Eye (tissue), 1 donor: ENCODE measurements at regions not wholly inside any gene's neighbourhood (a gene's known extent, or its start where the extent isn't known, plus 50 kb on each side); places are given as distances from the start of the nearest gene placed in this dataset.

Experiments
- DNase-seq: peaks from one replicate; pipeline ENCODE4 v3.0.0-alpha.2; 2015

GRCh38 chr9:96183751-96184150, 118.2 kb downstream of the HSD17B3 start:
- DNase-seq = no peak

GRCh38 chr9:96178153-96178552, 123.8 kb downstream of the HSD17B3 start:
- no peak for DNase-seq

GRCh38 chr9:96177719-96178028, 124.3 kb downstream of the HSD17B3 start:
- no peak for DNase-seq

- DNase-seq = peak; percentile 69
These were observed 124.8 kb downstream of the HSD17B3 start for GRCh38 chr9:96177005-96177718.

- no peak for DNase-seq
These were observed 126.2 kb downstream of the HSD17B3 start for GRCh38 chr9:96175796-96176195.

- DNase-seq = no peak
These were observed 127.0 kb downstream of the HSD17B3 start for GRCh38 chr9:96175001-96175400.

- peak; percentile 91 for DNase-seq
These were observed 127.6 kb downstream of the HSD17B3 start for GRCh38 chr9:96174371-96174770.

GRCh38 chr9:96173640-96174039, 128.3 kb downstream of the HSD17B3 start:
- peak; percentile 33 for DNase-seq

- DNase-seq = peak; percentile 41
These were observed 129.2 kb downstream of the HSD17B3 start for GRCh38 chr9:96172797-96173196.

GRCh38 chr9:96171728-96172127, 130.2 kb downstream of the HSD17B3 start:
- DNase-seq = no peak

- no peak for DNase-seq
These were observed 132.1 kb downstream of the HSD17B3 start for GRCh38 chr9:96169901-96170300.

GRCh38 chr9:96169484-96169883, 132.5 kb downstream of the HSD17B3 start:
- peak; percentile 89 for DNase-seq

- DNase-seq = no peak
These were observed 133.1 kb downstream of the HSD17B3 start for GRCh38 chr9:96168882-96169281.

GRCh38 chr9:96167011-96167410, 135.0 kb downstream of the HSD17B3 start:
- DNase-seq = no peak

- no peak for DNase-seq
These were observed 137.7 kb downstream of the HSD17B3 start for GRCh38 chr9:96164268-96164683.

- DNase-seq = no peak
These were observed 138.3 kb downstream of the HSD17B3 start for GRCh38 chr9:96163712-96164111.

GRCh38 chr9:96163161-96163560, 138.8 kb downstream of the HSD17B3 start:
- no peak for DNase-seq

- DNase-seq = no peak
These were observed 140.2 kb downstream of the HSD17B3 start for GRCh38 chr9:96161819-96162218.

GRCh38 chr9:96160866-96161265, 141.1 kb downstream of the HSD17B3 start:
- no peak for DNase-seq

- DNase-seq = no peak
These were observed 141.8 kb downstream of the HSD17B3 start for GRCh38 chr9:96160168-96160567.

- no peak for DNase-seq
These were observed 142.4 kb downstream of the HSD17B3 start for GRCh38 chr9:96159596-96159995.

GRCh38 chr9:96158909-96159575, 142.9 kb downstream of the HSD17B3 start:
- no peak for DNase-seq

GRCh38 chr9:96158147-96158546, 143.8 kb downstream of the HSD17B3 start:
- DNase-seq = no peak

- DNase-seq = no peak
These were observed 144.3 kb downstream of the HSD17B3 start for GRCh38 chr9:96157675-96158074.
